ENCODE measurements at regions not wholly inside any gene's neighbourhood (a gene's known extent, or its start where the extent isn't known, plus 50 kb on each side); places are given as distances from the start of the nearest gene placed in this dataset.

DNA sequence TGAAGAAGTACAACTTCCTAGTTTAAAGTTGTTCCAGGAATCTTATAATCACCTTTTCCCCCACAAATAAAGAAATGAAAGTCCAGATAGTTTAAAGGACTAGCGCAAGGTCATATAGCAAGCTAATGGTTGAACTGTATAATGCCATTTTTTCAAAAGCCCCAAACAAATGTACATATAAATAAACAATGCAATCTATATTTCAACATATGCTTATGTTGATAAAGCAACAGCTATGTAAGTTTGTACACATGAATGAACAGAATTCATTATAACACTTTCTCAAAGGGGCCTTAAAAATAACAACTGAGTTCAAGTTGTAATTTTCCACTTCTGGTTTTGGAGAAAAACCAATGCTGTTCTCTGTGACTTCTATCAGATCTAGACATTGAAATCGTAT lies 1628.6 kb downstream of the CDH8 start:
- TF ChIP-seq, protein P1, sequence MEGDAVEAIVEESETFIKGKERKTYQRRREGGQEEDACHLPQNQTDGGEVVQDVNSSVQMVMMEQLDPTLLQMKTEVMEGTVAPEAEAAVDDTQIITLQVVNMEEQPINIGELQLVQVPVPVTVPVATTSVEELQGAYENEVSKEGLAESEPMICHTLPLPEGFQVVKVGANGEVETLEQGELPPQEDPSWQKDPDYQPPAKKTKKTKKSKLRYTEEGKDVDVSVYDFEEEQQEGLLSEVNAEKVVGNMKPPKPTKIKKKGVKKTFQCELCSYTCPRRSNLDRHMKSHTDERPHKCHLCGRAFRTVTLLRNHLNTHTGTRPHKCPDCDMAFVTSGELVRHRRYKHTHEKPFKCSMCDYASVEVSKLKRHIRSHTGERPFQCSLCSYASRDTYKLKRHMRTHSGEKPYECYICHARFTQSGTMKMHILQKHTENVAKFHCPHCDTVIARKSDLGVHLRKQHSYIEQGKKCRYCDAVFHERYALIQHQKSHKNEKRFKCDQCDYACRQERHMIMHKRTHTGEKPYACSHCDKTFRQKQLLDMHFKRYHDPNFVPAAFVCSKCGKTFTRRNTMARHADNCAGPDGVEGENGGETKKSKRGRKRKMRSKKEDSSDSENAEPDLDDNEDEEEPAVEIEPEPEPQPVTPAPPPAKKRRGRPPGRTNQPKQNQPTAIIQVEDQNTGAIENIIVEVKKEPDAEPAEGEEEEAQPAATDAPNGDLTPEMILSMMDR (conservative IDR thresholded peaks at IDR 0.05), result no peak
- no peak for TF ChIP-seq ZFX (IDR thresholded peaks at IDR 0.05)
